GM04504 (cell line): ENCODE measurements at regions not wholly inside any gene's neighbourhood (a gene's known extent, or its start where the extent isn't known, plus 50 kb on each side); places are given as distances from the start of the nearest gene placed in this dataset.
A peak's percentile ranks its signal among the peaks of the same experiment; 100 is the strongest.

Experiments used
- DNase-seq: peaks from one replicate; pipeline ENCODE4 v3.0.0-alpha.2; 2012; ENCODE audit warnings: low read depth

- no peak for DNase-seq
Measured at GRCh38 chr3:107969994-107970819, 120.6 kb downstream of the CD47 start.

GRCh38 chr3:107969525-107969924 is 121.3 kb downstream of the CD47 start:
- DNase-seq: no peak

DNA sequence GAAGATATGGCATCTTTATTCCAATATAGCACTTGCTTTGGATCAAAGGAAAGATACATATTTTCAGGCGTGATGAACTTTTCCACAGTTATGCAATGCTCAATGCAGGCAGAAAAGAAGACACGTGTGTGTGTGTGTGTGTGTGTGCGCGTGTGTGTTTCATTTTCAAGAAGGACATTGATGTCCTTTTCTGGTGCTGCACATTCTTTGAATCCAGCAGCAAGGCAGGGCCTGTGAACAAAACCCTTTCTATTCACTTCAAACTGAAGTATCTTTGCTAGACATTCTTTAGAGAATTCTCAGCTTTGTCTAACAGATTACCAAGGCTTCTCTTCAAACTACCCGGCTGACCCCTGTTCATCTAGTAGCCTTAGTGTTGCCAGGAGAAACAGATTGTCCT is 124.6 kb downstream of the CD47 start:
- no peak for DNase-seq

- no peak for DNase-seq
Measured at GRCh38 chr3:107965136-107965655, 125.6 kb downstream of the CD47 start.

- no peak for DNase-seq
Measured at GRCh38 chr3:107963581-107963980, 127.2 kb downstream of the CD47 start.

GRCh38 chr3:107962946-107963345 is 127.9 kb downstream of the CD47 start:
- DNase-seq: no peak

GRCh38 chr3:107962037-107962436 is 128.8 kb downstream of the CD47 start:
- DNase-seq: no peak

- DNase-seq: no peak
Measured at GRCh38 chr3:107959550-107960154, 131.2 kb downstream of the CD47 start.

DNA sequence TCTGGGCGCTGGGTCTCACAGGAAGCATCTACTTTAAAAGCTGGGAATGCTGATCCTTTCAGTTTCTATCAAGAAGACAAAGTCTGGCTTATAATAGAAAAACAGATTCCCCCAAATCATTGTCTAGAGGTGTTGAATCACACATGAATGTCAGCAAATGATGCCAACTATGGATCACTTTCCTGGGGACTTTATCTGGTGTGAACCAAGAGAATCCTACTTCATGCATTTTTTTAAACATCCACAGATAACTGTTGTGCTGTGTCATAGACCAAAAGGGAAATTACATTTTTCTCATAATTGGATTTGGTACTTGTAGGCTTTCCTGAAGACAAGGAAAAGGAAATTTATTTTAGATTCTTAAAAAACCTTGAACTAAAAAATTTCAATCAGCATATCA is 132.7 kb downstream of the CD47 start:
- DNase-seq: no peak

DNA sequence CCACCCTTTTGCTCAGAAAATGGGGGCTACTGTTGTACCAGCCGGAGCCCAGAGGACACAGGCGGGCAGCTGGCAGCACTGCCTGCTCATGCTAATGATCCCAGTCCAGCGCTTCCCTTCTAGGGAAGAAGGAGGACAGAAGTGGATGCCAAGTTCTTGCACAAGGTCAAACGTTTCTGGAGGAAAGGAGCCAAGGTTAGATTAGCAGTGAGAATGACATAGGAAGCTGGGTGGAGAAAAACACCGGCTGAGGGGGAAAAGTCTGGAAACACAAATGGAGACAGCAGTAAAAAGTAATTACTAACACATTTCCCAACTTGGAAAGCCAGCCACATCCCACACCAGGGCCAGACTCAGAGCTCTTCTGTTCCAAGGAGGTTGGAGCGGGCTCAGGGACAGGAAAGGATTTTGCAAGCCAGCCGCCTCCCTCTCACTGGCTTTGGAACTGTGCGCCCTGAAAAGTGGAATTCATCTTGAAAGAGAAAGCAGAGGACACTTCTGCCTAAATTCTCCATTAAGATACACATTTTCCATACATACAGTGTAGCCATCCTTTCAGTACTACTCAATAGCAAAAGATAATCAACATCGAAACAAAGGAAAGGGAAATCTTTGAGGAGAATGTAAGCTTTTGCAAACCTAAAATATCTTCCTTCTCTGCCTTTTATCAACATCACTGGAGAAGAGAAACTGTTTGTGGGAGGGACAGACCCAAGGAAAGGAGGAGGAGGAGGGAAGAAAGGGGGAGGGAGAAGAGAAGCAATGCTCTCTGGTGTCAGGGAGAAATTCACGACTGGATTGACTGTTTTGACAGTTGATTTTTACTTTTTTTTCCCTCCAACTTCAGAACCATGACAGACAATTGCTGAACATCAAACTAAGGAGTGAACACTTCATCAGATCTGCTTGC is 133.6 kb downstream of the CD47 start:
- peak; percentile 94 for DNase-seq

- DNase-seq: no peak
Measured at GRCh38 chr3:107954845-107955244, 136.0 kb downstream of the CD47 start.

GRCh38 chr3:107953722-107954121 is 137.1 kb downstream of the CD47 start:
- no peak for DNase-seq

DNA sequence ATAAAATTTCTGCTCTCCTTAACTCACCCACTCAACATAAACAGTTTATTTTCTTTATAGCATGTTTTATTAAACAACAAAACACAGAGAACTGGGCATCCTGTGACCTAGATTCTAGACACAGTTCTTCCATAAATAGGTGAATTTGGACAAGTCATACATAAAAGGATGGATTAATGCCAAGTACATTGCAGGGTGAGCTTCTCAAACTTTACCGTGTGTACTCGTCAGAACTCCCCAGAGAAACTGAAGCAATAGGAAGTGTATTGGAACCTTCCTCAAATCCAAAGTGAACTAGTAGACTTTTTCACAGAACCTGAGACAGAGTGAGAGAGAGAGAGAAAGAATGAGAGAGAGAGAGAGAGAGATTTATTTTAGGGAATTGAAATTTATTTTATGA is 139.7 kb downstream of the CD47 start:
- DNase-seq: no peak

DNA sequence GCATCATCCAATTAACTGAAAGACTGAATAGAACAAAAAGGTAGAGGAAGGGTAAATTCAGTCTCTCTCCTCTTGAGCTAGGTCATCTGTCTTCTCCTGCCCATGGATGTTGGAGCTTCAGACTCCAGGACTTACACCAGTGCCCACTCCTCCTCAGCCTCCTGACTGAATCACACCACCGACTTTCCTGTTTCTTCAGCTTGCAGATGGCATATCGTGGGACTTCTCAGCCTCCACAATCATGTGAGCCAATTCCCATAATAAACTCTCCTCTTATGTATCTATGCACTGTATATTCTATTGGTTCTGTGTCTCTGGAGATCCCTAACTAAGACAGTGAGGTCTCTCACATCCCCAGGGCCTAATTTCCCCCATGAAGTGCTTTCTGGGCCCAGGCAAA is 140.4 kb downstream of the CD47 start:
- no peak for DNase-seq

DNA sequence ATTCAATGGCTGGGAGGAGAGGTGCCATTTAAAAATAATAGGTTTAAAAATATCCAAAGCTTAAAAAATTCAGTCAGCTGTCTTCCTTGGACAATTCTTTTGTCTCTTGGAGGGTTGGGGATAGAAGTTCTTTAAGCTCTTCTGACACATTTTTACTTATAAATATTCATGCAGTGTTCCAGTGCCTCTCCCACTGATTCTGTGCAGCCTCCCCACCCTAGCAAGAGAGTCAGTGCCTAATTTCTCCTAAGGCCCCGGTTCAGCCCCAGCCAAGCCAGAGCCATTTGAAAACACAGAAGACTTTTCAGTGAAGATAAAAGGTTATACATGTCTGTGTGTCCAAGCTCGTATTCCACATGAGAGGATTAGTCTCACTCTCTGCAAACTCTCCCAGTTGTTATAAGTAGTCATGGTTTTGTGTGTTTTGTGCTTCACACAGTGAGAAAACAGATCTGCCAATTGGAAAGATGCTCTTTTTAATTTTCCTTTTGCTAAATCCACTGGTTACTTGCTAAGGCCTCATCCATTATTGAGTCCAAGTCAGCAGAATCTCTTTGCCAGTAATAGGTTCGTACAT is 141.3 kb downstream of the CD47 start:
- no peak for DNase-seq

DNA sequence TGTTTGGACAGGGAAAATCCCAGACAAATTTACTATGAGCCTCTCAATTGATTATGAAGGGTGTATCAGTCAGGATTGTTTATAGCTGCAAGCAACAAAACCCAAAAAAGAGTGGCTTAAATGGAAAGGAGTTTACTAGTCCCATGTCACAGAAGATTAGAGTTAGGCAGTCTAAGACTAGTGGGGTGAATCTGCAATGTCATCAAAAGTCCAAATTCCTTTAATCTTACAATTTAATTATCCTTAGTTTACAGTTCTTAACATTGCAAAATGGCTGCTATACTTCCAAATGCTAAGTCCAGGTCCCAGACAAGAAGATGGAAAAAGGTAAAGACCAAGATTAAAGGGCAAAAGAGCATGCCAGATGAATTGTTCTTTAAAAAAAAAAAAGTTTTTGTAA is 143.6 kb downstream of the CD47 start:
- DNase-seq: no peak

DNA sequence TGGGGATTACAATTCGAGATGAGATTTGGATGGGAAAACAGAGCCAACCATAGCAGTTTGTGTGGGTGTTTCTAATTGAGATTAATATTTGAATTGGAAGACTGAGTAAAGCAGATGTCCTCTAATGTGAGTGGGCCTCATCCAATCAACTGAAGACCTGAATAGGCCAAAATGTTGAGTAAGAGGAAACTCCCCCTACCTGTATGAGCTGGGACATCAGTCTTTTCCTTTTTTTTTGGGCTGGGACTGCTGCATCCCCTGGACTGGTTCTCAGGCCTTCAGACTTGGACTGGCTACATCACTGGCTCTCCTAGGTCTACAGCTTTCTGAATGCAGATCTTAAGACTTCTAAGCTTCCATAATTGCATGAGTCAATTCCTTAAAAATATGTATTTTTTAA is 144.1 kb downstream of the CD47 start:
- no peak for DNase-seq

DNA sequence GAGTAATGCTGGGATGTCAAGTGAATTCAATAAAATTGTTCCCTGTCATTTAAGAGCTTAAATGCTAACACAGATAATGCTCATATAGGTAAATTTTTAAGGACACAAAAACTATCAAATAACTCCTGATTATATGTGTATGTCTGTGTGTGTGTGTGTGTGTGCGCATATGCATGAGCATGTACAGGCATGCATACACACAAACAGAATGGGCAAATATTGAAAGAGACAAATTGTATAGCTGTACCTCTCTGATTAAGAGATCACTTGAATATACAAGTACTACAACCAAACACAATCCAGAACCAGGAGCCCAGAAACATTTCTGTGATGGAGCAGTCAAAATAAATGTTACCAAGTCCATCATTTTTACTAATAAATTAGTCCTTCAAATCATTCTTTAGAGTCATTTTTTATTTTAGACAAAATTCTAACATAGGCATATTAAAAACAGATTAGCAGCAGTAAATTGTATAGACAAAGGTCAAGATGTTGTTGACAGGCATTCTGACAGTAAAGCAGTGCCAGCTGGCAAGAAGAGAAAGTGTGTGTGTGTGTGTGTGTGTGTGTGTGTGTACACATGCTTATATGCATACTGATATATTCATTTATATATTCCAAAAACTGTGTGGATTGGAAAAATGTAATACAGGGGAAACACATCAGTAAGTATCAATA is 145.3 kb downstream of the CD47 start:
- DNase-seq: no peak

- peak; percentile 21 for DNase-seq
Measured at GRCh38 chr3:107943786-107944523, 146.9 kb downstream of the CD47 start.

DNA sequence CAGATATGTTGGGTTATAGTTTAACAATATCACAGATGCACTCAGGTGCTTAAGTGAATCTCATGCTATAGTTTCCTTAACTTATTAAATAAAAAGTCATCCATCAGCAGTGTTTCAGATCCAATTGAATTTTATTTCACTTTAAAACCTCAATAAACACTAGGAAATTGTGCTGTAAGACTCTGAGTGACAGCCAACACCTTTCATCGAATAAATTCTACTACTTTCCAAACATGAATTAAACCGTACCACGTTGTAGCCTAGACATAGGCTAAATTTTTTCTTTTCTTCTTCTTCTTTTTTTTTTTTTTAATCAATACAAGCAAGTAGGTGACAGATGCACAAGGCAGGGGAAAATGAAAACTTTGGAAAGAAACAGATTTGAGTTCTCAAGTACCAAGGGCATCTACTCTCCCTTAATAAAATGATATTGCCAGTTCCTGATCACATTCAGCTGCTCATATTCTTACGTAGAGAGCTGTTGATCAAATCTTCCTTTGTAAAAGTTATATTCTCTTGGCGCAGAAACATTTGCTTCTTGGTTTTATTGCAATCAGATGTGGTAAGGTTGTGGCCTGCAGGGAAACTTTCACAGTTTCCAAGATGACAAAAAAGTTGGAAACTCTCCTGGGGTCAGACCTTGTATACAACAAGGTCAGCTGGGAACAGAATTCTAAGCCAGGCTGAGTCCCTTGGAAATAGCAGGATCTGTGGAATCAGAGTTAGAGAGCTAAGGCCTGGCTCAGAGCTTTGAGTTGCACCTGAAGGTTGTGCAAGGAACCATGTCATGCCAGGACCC is 147.7 kb downstream of the CD47 start:
- DNase-seq: peak; percentile 26
